HG03025 (cell line): ENCODE measurements at regions not wholly inside any gene's neighbourhood (a gene's known extent, or its start where the extent isn't known, plus 50 kb on each side); places are given as distances from the start of the nearest gene placed in this dataset.
"Not testable (repeated sequence)": the region's sequence is repeated elsewhere in the genome, so short reads cannot be mapped to it uniquely, and the experiment has no call there.

ENCODE experiments used
- ATAC-seq: cut with Tn5 transposase; IDR thresholded peaks from one replicate; pipeline ENCODE4 v1.9.1; 2021; ENCODE audit warnings: mild to moderate bottlenecking, moderate library complexity; ENCODE audit not compliant: unreplicated experiment, low FRiP score

DNA sequence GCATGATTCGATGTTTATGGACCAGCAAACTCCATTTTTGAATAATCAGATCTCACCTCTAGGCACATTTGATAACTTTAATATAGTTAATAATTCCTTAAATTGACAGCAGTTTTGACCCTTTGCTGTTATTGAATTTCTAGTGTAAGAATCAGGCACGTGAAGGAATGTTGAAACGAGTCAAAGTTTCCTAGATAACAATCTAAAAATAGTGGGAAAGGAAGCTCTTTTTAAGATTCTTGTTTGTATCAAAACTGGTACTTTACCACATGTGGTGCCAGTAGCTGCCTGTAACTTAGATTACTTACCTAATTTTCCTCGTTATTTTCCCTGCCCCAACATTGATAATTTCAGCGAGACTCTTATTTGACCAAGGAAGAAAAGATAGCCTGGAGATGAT lies 757.8 kb upstream of the KCND2 start:
- no peak for ATAC-seq

DNA sequence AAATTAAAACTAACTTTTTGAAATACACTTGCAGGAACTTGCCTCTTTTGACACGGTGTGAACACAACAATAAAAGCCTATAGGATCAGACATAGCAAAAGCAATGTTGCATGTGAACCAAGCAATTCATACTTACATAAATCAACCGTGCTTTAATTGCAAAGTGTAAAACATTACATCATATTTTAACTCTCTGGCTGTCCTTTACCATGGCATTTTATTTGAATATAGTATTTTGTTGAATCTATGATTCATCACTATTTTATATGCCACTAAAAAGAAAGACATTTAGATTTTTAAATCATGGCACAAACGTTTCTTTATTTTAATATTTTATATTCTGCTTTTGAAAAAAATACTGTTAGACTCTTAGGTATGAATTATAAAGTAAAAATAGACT lies 757.0 kb upstream of the KCND2 start:
- ATAC-seq: no peak

DNA sequence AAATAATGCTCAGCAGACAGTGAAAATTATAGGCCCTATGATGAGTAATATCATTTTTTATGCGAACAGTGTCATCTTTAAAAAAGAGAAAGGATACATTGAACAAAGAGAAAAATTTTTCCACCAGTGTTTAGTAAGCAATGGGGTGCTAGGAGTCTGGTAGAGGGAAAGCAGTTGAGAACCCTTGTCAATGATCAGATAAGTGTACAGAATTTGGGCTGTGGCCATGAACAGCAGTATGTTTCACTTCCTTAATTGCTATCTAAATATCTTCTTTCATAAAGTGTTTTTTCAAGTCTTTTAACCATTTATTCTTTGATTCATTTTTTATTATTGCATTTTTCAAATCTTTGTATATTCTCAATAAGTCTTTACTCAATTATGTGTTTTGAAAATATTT lies 750.7 kb upstream of the KCND2 start:
- no peak for ATAC-seq

DNA sequence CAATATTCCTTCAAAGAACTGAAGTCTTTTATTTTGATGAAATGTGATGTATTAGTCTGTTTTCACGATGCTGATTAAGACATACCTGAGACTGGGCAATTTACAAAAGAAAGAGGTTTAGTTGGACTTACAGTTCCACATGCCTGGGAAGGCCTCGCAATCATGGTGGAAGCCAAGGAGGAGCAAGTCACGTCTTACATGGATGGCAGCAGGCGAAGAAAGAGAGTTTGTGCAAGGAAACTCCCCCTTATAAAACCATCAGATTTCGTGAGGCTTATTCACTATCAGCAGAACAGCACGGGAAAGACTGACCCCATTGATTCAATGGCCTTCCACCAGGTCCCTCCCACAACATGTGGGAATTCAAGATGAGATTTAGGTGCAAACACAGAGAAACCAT lies 750.3 kb upstream of the KCND2 start:
- ATAC-seq: no peak

DNA sequence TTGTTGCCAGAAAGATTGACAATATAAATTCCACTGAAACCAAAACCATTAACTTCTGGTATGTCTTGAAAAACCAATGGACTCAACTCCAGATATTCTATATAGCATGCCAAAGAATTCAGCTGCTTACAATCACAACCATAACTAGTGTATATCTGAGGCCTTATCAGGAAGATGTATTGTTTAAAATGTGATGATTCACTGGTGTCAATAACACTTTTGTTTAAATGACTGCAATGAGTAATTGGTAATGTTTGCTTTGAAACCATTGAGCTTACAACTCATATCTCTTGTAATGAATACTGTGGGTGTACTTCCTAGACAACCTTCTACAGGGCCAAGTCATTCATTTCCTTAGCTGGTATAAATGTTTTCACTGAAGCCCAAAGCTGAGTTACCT lies 727.9 kb upstream of the KCND2 start:
- ATAC-seq: no peak

DNA sequence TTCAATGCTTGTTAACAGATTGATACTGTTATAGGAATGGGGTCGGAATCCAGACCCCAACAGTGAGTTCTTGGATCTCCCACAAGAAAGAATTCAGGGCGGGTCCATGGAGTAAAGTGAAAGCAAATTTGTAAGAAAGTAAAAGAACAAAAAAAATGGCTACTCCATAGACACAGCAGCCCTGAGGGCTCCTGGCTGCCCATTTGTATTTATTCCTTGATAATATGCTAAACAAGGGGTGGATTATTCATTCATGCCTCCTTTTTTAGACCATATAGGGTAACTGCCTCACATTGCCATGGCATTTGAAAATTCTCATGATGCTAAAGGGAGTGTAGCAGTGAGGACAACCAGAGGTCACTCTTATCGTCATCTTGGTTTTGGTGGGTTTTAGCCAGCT lies 717.2 kb upstream of the KCND2 start:
- ATAC-seq: no peak

DNA sequence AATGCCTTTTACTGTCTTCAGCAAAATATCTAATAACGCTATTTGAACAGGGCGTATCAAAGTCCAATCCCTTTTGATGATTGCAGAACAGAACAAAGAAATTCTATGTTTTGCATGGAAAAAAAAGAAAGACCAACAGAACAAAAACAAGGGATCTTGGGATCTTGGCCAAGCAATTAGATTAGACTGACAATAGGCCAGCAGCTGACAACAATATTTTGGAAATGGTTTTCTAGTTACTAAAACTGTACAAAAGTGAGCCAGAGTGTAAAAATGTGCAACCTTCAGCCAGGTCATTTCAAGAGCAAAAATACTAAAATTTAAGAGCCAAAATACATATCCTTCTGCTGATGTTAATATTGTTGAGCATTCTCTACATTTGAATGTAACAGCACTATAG lies 716.5 kb upstream of the KCND2 start:
- no peak for ATAC-seq

DNA sequence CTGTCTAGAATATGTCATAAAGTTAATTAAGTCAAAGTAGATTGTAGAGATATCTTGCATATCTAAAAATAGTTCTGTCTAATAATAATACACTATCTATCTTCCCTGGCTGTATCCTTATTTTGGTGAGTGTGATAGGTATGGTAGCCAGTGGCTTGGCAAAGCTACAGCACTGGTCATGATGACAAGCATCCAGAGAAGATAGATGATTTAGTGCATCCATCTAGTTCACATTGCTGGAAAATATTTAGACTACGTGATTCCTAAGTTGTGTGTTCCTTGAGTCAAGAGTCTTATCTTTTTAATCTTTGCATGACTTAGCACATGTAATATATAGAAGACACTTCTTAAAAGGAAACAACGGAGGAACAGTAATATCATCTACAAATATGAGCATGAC lies 711.2 kb upstream of the KCND2 start:
- no peak for ATAC-seq

DNA sequence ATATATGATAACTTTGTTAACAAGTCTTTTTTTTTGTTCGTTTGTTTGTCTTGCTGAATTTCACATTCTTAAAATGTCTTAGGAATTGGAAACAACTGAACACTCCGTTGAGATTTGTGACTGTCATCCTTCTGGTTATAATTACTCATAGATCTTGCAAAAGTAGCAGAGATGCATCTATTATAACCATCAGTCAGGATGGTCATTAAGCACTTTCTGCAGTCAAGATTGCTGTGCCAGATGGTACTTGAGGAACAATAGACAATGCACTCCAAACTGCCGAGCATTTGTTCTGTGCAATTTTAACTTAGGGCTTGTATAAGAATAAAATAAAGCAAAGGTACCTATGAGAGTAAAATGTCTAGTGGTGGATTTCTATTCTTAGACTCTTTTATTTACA lies 710.1 kb upstream of the KCND2 start:
- no peak for ATAC-seq

DNA sequence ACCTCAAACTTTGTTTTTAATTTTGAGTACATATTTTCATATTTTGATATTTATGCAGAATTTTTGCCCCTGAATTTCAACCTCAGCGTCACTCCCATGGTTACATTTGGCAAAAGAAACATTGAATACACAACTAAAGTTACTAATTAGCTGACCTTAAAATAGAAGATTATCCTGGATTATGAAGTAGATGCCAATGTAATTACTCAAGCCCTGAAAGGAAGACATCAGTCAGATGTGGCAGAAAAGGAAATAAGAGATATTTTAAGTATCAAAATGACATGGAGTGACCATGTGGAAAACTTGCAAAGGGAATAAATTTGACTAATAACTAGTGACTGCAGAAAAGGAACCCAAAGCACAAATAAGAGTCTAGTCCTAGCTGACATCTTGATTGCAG lies 701.3 kb upstream of the KCND2 start:
- ATAC-seq: no peak

DNA sequence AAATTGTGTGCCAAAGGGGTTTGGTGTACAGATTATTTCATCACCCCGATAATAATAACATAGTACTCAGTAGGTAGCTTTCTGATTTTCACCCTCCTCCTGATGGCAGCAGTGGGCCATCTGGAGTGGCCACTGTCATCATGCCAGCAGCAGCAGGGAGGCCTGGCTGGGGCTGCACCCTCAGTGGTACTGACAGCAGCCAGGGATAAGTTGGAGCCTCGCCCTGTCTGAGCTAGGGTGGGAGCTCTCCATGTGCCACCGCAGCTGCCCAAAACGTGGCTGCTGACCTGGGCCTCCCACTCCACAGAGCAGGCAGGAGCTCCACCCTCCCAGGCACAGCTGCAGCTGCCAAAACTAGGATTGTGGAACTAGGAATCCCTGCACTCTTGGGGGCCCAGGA lies 700.8 kb upstream of the KCND2 start:
- ATAC-seq: no peak

DNA sequence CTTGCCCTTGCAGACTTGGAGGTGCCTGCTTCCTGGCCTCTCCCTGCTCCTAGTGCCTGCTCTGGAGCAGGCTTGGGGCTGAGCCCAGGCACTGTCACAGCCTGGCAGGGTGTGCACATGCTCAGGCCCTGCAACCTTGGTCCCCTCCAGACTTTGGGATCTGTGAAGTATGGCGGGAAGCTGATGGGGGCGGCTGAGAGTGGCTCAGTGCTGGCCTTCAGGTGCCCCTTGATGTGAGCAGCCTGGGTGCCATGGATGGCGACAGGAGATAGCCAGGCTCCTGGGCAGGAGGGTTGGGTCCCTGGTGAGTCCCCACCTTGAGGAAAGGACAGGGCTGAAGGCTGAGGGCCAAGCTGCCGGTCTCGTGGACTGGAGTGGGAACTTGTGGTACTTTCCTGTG lies 700.4 kb upstream of the KCND2 start:
- ATAC-seq: no peak

DNA sequence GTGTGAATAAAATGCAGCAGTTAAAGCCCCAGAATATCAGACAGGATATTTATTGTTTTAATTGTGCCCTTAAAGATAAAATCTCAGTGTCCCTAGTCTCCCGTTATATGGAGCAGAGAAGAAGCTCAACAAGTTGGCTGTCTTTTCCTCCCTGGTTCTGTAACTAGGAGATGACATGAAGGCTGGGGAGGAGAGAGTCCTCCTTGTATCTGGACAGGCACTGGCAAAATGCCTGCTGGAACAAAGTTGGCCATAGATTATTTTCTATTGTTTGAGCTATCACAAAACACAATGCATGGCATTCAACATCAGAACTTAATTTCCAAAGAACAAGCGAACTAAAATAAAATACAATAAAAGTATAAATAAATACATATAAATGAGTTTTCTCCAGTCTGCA lies 694.9 kb upstream of the KCND2 start:
- ATAC-seq: no peak

DNA sequence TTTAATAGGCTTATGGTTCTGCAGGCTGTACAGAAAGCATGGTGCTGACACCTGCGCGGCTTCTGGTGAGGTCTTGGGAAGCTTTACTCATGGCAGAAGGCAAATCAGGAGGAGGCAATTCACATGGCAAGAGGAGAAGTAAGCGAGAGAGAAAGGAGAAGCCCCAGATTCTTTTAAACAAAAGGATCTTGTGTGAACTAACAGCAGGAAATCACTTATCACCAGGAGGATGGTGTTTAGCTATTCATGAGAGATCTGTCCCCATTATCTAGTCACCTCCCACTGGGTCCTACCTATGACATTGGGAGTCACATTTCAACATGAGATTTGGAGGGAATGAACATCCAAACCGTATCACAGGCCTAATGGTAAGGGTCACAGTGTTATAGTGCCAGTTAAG lies 678.0 kb upstream of the KCND2 start:
- ATAC-seq: no peak

DNA sequence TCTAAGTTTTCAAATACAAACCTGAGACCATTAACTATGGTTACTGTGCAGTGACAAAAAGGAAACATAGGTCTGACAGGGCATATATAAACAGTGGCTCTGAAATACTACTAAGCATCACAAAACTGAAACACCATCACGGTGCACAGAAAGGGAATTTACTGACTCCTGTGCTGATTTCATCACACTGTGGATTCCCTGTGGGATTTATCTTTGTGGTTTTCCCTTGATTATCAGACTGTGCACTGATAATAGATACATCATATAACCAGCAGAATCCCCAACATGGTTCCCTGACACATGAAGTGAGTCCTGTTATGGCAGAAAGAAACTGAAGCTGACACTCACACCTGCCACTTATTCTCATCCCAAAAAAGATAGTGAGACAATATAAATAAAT lies 676.3 kb upstream of the KCND2 start:
- no peak for ATAC-seq

DNA sequence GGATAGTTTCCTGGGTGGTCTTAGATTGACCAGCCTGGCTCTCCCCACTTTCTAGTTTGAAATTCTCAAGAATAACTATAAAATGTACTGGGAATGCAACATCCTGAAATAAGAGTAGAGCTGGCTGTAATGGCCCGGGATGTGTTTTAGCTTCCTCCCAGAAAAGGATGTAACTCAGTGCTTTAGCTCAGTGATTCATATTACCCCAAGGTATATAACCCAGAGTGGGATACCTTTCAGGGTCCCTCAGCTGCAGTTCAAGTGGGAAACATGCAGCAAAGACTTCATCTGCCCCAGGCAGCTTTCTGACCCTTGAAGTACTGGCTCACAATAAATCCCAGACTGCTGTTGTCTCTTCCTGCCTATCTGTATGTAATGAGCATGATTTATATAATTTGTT lies 666.7 kb upstream of the KCND2 start:
- no peak for ATAC-seq

DNA sequence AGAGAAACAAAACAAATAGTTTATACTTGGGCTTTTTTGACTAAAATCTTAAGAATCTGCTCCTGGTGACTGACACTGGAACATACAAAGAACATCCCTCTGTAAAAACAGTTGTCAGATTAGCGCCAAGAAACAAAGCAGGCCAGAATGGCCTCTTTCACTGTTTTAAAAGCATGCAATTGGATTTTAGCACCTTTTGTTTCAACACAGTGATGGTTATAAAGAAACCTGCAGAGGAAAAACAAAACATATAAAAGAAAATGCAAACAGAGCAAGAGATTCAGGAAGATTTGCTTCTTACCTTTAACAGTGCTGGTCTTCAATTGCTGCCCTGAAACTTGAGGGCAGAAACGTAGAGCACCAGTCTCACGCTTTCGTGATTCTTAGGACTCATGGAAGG lies 652.2 kb upstream of the KCND2 start:
- ATAC-seq: no peak

DNA sequence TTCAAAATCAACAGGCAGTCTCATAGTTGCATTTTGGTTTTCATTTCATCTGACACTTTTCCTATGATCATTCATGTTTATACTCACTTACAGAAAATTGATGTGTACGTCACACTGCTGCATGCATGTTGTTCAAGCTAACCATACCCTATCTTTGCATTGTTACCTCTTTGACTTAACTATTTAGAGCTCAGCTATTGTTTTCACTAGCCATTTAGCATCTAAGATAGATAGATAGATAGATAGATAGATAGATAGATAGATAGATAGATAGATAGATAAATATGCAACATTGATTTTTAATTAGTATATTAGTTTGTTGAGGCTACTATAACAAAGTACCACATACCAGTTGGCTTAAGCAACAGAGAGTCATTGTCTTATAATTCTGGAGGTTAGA lies 649.5 kb upstream of the KCND2 start:
- no peak for ATAC-seq

DNA sequence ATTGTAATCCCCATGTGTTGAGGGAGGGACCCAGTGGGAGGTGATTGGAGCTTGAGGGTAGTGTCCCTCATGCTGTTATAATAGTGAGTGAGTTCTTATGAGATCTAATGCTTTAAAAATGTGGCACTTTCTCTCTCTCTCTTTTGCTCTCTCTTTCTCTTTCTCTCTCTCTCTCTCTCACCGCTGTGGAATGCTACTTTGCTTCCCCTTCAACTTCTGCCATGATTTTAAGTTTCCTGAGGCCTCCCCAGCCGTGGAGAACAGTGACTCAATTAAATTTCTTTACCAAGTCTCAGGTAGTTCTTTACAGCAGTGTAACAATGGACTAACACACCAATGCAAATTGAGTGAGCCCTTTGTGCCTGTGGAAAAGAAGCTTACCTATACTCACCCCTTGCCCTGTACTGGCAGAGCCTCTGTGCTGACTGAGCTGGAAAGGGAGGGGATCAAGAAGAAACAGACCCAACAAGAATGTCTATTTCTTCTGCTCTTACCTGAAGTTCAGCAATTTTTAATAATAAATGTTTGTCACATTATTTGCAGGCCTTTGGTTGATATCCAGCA lies 642.5 kb upstream of the KCND2 start:
- ATAC-seq: no peak

DNA sequence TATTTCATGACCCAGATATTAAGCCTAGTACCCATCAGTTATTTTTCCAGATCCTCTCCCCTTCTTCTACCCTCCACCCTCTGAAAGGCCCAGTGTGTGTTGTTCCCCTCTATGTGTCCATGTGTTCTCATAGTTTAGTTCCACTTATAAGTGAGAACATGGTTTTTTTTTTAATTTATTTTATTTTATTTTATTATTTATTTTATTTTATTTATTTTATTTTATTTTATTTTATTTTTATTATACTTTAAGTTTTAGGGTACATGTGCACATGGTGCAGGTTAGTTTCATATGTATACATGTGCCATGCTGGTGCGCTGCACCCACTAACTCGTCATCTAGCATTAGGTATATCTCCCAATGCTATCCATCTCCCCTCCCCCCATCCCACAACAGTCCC lies 639.2 kb upstream of the KCND2 start:
- ATAC-seq: not testable (repeated sequence)

DNA sequence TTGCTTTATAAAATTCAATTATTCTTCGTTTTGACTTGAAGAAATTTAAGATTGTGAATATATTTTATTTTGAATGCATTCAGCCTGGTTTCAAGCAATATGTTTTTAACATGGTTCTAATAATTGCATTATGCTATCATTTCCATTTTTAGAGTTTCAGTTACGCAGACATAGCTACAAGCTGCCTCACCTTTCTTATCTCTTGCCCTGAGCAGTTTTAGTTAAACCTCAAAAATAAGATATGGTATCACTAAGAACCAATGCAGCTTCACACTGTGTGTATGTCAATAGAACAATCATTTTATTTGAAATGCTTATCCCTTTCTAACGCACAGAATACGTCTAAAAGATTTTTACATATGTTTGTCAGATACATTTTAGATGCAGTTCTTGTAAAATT lies 632.6 kb upstream of the KCND2 start:
- ATAC-seq: no peak

DNA sequence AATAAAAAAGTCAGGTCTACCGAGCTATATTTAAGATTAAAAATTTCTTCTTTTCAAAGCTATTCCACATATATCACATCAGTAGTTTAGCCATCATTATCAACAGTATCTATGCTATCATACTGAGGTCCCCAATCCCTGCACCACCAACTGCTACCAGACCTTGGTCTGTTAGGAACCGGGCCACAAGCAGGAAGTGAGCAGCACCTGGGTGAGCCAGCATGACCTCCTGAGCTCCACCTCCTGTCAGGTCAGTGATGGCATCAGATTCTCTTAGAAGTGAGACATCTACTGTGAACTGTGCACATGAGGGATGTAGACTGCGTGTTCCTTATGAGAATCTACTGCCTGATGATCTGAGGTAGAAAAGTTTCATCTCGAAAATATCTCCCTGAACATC lies 632.1 kb upstream of the KCND2 start:
- ATAC-seq: no peak

DNA sequence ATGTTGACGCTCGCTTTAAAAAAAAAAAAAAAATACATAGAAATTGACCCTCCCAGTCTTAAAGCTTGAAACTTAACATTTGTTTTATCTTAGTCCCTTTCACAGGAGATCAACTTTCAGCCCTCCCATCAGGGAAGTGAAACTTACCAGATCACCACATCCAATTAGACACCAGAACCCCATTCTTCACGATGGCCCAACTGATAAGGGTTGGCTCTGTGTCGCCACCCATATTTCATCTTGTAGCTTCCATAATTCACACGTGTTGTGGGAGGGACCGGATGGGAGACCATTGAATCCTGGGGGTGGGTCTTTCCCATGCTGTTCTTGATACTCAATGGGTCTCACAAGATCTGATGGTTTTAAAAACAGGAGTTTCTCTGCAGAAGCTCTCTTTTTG lies 629.4 kb upstream of the KCND2 start:
- ATAC-seq: no peak
